Immature natural killer cell (primary cell): ENCODE measurements at regions not wholly inside any gene's neighbourhood (a gene's known extent, or its start where the extent isn't known, plus 50 kb on each side); places are given as distances from the start of the nearest gene placed in this dataset.
"Not testable (repeated sequence)": the region's sequence is repeated elsewhere in the genome, so short reads cannot be mapped to it uniquely, and the experiment has no call there.

Experiments
- DNase-seq, 3 donors: peaks; one replicate each; pipeline ENCODE4 v3.0.0; 2022; ENCODE audit warnings: mixed read lengths in 1 of 3
- H3K27ac Mint-ChIP-seq, 6 donors: one replicate each; pipeline ENCODE4 v1.8.0; 2020; ENCODE audit warnings: mixed read lengths in 6 of 6, mild to moderate bottlenecking in 5 of 6, inconsistent platforms in 4 of 6, moderate library complexity in 3 of 6
- H3K27me3 Mint-ChIP-seq, 3 donors: one replicate each; pipeline ENCODE4 v1.8.0; 2020 to 2021; ENCODE audit warnings: low read depth in 3 of 3, mild to moderate bottlenecking in 3 of 3, mixed read lengths in 3 of 3, moderate library complexity in 3 of 3, inconsistent platforms in 1 of 3
- H3K36me3 Mint-ChIP-seq, 3 donors: one replicate each; pipeline ENCODE4 v1.8.0; 2020; ENCODE audit warnings: mixed read lengths in 3 of 3, inconsistent platforms in 2 of 3, mild to moderate bottlenecking in 2 of 3
- H3K4me1 Mint-ChIP-seq, 2 donors: one replicate each; pipeline ENCODE4 v1.8.0; 2020; ENCODE audit warnings: inconsistent platforms in 2 of 2, mild to moderate bottlenecking in 2 of 2, mixed read lengths in 2 of 2, moderate library complexity in 1 of 2
- H3K4me3 Mint-ChIP-seq, 5 donors: one replicate each; pipeline ENCODE4 v1.8.0; 2020; ENCODE audit warnings: mild to moderate bottlenecking in 5 of 5, mixed read lengths in 5 of 5, inconsistent platforms in 3 of 5, moderate library complexity in 3 of 5
- H3K9me3 Mint-ChIP-seq, 6 donors: one replicate each; pipeline ENCODE4 v1.8.0; 2020; ENCODE audit warnings: mild to moderate bottlenecking in 6 of 6, mixed read lengths in 6 of 6, inconsistent platforms in 4 of 6, moderate library complexity in 3 of 6

DNA sequence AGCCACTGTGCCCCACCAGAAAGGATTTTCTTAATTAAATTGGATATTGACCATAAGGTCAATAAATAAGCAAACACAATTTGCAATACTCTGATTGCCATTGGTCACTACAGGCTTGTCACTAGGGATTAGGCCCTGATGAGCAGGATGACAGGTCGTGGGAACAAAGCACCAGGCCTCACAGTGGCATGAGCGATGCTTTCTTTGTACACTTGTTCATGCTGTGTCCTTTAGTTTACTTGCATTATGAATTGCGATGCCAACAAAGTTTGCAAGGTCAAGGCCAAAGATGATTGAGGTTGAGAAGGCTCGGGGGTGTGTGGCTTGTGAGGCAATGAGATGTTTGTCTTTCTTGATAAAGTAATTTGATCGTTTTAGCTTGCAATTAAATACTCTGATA is 136.0 kb downstream of the TTC8 start:
- H3K36me3 Mint-ChIP-seq, result no peaks in the 10 kb centered on the region
- no peaks in the 10 kb centered on the region for H3K4me1 Mint-ChIP-seq
- no peak overlapping the region for H3K4me3 Mint-ChIP-seq
- peaks cover 2 to 6% (median 3%) of the 10 kb centered on the region in 3 donors for H3K27me3 Mint-ChIP-seq
- H3K9me3 Mint-ChIP-seq, result peaks cover 0 to 4% (median 0%) of the 10 kb centered on the region in 6 donors
- H3K27ac Mint-ChIP-seq, result no peak overlapping the region
- no peak for DNase-seq

GRCh38 chr14:88961214-88961613 is 136.8 kb downstream of the TTC8 start:
- Mint-ChIP-seq H3K9me3 (peaks cover 0 to 2% (median 0%) of the 10 kb centered on the region in 6 donors), H3K4me1 (no peaks in the 10 kb centered on the region), H3K36me3 (no peaks in the 10 kb centered on the region), H3K4me3 (no peak overlapping the region), H3K27ac (no peak overlapping the region), H3K27me3 (peaks cover 2 to 6% (median 3%) of the 10 kb centered on the region in 3 donors)
- no peak for DNase-seq

DNA sequence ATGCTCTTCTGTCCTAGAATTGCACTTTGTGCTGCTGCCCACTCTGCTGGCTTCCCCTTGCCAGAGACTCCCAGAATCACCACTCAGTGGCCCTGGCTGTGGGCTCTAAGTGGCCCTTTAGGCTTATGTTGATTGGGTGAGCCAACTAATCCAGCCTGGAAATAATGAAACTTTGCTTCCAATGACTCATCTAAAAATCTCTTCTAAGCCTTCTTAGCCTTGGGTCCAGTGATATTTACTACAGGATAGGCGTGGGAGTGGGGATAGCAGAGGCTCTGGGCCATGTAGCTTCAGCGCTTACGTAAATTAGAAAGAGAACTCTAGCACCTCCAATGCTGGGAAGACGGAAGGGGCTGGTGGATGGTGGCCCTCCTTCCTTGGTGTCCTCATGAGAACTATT is 137.9 kb downstream of the TTC8 start:
- Mint-ChIP-seq H3K9me3 (no peaks in the 10 kb centered on the region), H3K27me3 (peaks cover 0 to 5% (median 3%) of the 10 kb centered on the region in 3 donors), H3K27ac (no peak overlapping the region), H3K4me3 (no peak overlapping the region), H3K36me3 (no peaks in the 10 kb centered on the region), H3K4me1 (no peaks in the 10 kb centered on the region)
- no peak for DNase-seq

- H3K4me1 Mint-ChIP-seq, result no peaks in the 10 kb centered on the region
- H3K36me3 Mint-ChIP-seq, result no peaks in the 10 kb centered on the region
- no peak overlapping the region for H3K4me3 Mint-ChIP-seq
- no peaks in the 10 kb centered on the region for H3K9me3 Mint-ChIP-seq
- H3K27me3 Mint-ChIP-seq, result peaks cover 2 to 10% (median 7%) of the 10 kb centered on the region in 3 donors
- H3K27ac Mint-ChIP-seq, result no peak overlapping the region
- no peak for DNase-seq
Measured at GRCh38 chr14:88967299-88967698, 142.8 kb downstream of the TTC8 start.

GRCh38 chr14:88975043-88975830 is 150.8 kb downstream of the TTC8 start:
- DNase-seq, result no peak
- H3K36me3 Mint-ChIP-seq, result peaks cover 0 to 6% (median 0%) of the 10 kb centered on the region in 3 donors
- H3K27ac Mint-ChIP-seq, result no peak overlapping the region
- no peaks in the 10 kb centered on the region for H3K4me1 Mint-ChIP-seq
- H3K4me3 Mint-ChIP-seq, result no peak overlapping the region
- H3K27me3 Mint-ChIP-seq, result peaks cover 10 to 18% (median 15%) of the 10 kb centered on the region in 3 donors
- peaks cover 0 to 9% (median 0%) of the 10 kb centered on the region in 6 donors for H3K9me3 Mint-ChIP-seq

DNA sequence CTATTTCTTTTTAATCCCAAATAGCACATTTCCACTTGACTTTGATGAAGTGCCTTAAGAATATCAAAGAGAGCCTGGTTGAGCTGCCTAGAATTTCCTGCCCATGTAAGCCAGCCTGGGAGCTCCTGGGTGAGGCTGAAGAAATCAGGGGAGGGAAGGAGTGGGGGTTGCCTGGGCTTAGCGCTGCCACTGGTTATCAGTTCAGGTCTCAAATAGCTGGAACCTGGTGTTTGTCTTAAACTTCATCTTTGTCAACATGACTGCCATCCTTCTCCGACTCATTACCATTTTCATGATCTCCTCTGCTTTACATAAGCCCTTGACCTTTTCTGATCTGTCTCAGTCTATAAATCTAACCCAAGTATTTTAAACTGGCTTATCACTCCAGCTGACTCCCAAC is 151.5 kb downstream of the TTC8 start:
- DNase-seq, result no peak

GRCh38 chr14:88980907-88981306 is 156.5 kb downstream of the TTC8 start:
- DNase-seq, H3K9me3 Mint-ChIP-seq, H3K27ac Mint-ChIP-seq, H3K4me1 Mint-ChIP-seq, H3K4me3 Mint-ChIP-seq, H3K36me3 Mint-ChIP-seq: not testable (repeated sequence)
- peaks cover 8 to 14% (median 9%) of the 10 kb centered on the region in 3 donors for H3K27me3 Mint-ChIP-seq

More for the DNA sequence above, 151.5 kb downstream of the TTC8 start:
- H3K27me3 Mint-ChIP-seq, result peaks cover 10 to 19% (median 15%) of the 10 kb centered on the region in 3 donors
- no peak overlapping the region for H3K27ac Mint-ChIP-seq
- no peak overlapping the region for H3K4me3 Mint-ChIP-seq
- peaks cover 0 to 6% (median 0%) of the 10 kb centered on the region in 3 donors for H3K36me3 Mint-ChIP-seq
- no peaks in the 10 kb centered on the region for H3K4me1 Mint-ChIP-seq
- peaks cover 0 to 9% (median under 1%) of the 10 kb centered on the region in 6 donors for H3K9me3 Mint-ChIP-seq

GRCh38 chr14:88981948-88982347 is 157.5 kb downstream of the TTC8 start:
- H3K27me3 Mint-ChIP-seq, result peaks cover 8 to 14% (median 8%) of the 10 kb centered on the region in 3 donors
- no peak for DNase-seq
- H3K4me3 Mint-ChIP-seq, result no peak overlapping the region
- peaks cover 0 to 9% (median 2%) of the 10 kb centered on the region in 6 donors for H3K9me3 Mint-ChIP-seq
- no peak overlapping the region for H3K27ac Mint-ChIP-seq
- H3K36me3 Mint-ChIP-seq, result peaks cover 0 to 6% (median 0%) of the 10 kb centered on the region in 3 donors
- no peaks in the 10 kb centered on the region for H3K4me1 Mint-ChIP-seq

DNA sequence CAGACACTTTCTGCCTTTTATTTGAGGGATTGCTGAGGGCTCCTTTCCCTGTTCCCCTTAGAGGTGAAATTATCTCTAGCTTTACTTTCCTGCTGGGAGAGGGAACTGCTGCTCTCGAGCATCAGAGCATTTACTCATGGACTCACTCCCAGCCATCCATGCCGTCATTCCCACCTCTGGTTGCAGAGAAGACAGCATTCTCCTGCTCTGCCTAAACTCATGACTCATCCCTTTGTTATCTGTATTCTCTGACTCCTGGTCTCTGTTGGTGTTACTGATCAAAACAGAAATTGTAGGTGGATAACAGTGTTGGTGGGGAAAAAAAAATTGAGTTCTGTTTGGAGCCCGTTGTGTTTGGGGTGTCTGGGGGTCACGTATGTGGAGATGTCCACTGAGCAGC is 159.3 kb downstream of the TTC8 start:
- no peaks in the 10 kb centered on the region for H3K36me3 Mint-ChIP-seq
- no peaks in the 10 kb centered on the region for H3K4me1 Mint-ChIP-seq
- H3K27me3 Mint-ChIP-seq, result peaks cover 5 to 7% (median 7%) of the 10 kb centered on the region in 3 donors
- no peak overlapping the region for H3K27ac Mint-ChIP-seq
- no peak overlapping the region for H3K4me3 Mint-ChIP-seq
- no peak for DNase-seq
- H3K9me3 Mint-ChIP-seq, result peaks cover 0 to 5% (median 0%) of the 10 kb centered on the region in 6 donors

DNA sequence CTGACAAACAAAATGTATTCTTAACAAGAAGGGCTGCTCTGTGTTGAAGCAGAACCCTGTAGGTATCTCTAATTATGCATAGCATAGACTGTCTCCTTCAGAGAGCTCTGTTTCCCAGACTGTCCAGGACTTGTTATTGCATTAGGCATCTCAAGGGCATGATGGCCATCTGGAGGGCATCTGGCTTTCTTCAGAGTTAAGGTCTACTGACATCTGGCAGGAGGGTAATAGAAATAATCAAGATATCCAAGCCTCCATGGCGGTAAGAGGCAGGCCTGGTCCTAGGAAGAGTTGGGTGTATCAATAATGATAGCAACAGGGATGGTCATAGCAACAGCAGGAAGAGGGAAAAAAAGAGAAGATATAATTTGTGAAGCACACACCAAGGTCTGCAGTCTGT is 161.2 kb downstream of the TTC8 start:
- Mint-ChIP-seq H3K36me3 (no peaks in the 10 kb centered on the region), H3K27ac (no peak overlapping the region)

DNA sequence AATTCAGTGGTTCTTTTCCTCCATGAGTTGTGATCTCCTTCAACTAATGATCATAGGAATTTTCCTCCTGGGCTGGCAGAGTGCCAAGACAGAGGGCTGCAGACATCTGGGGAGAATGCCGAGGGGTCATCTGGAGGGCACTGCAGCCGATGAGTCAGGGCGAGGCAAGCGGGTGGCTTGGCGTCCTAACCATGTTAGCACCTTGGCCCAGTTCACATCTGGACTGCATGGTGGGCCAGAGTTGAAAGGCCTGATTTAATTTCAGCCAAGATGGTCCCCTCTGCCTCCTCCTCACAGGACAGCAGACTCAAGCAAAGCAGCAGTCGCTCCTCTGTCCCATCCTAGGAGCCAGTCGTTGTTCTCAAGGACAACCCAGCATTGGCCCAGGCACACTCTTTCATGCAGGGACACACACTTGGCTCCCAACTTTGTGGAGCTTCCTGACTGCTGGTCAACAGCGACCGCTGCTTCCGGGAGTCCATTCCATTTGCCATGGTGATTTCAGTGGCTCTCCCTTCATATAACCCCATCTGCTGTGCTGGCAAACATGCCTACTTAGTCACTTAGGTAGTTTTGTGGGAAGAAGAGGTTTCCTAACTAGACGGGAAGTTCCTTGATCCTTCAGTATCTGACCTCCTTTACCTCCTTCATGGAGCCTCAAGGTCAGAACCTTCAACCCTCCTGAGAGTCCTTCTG is 161.8 kb downstream of the TTC8 start:
- Mint-ChIP-seq H3K27me3 (peaks cover 0 to 7% (median 5%) of the 10 kb centered on the region in 3 donors), H3K27ac (no peak overlapping the region), H3K4me1 (no peaks in the 10 kb centered on the region), H3K4me3 (no peak overlapping the region), H3K36me3 (no peaks in the 10 kb centered on the region), H3K9me3 (peaks cover 0 to 2% (median 0%) of the 10 kb centered on the region in 6 donors)
- DNase-seq, result no peak

More for the DNA sequence above, 161.2 kb downstream of the TTC8 start:
- H3K4me1 Mint-ChIP-seq, result no peaks in the 10 kb centered on the region
- H3K4me3 Mint-ChIP-seq, result no peak overlapping the region
- H3K27me3 Mint-ChIP-seq, result peaks cover 2 to 5% (median 5%) of the 10 kb centered on the region in 3 donors
- H3K9me3 Mint-ChIP-seq, result peaks cover 0 to 5% (median 0%) of the 10 kb centered on the region in 6 donors
- DNase-seq, result no peak

DNA sequence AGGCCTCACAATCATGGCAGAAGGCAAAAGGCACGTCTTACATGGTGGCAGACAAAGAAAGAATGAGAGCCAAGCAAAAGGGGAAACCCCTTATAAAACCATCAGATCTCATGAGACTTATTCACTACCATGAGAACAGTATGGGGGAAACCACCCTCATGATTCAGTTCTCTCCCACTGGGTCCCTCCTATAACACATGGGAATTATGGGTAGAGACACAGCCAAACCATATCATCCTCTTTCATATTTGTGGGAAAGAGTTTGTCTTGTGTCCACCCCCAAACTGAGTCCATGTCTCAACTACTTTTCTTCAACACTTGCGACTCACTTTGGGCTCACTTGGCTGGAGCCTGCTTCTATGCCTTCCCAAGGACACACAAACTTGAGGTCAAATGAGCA is 162.5 kb downstream of the TTC8 start:
- not testable (repeated sequence) for H3K27ac Mint-ChIP-seq, H3K36me3 Mint-ChIP-seq, H3K4me3 Mint-ChIP-seq, H3K9me3 Mint-ChIP-seq, H3K27me3 Mint-ChIP-seq, DNase-seq, H3K4me1 Mint-ChIP-seq

DNA sequence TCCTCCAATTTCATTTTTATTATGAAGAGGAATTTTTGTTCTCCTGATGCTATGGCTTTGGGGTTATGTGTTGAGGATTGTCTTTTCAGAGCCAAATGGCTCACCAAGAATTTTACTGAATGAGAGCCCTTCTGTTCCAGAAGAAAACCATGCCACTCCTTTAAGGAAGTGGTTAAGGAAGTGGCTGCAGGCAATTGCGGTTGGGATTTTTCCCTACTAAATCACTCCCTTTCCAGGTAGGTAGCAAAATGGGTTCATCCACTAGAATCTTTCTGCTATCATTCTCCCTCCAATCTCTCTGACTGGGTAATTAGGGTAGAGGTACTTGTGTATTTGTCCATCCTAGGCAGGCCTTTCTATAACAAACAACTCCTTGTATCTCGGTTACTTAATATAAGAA is 163.1 kb downstream of the TTC8 start:
- Mint-ChIP-seq H3K36me3 (no peaks in the 10 kb centered on the region), H3K27ac (no peak overlapping the region), H3K27me3 (peaks cover 2 to 7% (median 5%) of the 10 kb centered on the region in 3 donors), H3K4me1 (no peaks in the 10 kb centered on the region), H3K4me3 (no peak overlapping the region), H3K9me3 (peaks cover 0 to 2% (median 0%) of the 10 kb centered on the region in 6 donors)
- DNase-seq, result no peak

- Mint-ChIP-seq H3K27me3 (peaks cover 4 to 10% (median 8%) of the 10 kb centered on the region in 3 donors), H3K9me3 (peaks cover 0 to 2% (median 0%) of the 10 kb centered on the region in 6 donors), H3K36me3 (no peaks in the 10 kb centered on the region), H3K4me1 (no peaks in the 10 kb centered on the region), H3K27ac (no peak overlapping the region), H3K4me3 (no peak overlapping the region)
- no peak for DNase-seq
Measured at GRCh38 chr14:88989911-88990310, 165.5 kb downstream of the TTC8 start.
